ENCODE measurements at regions not wholly inside any gene's neighbourhood (a gene's known extent, or its start where the extent isn't known, plus 50 kb on each side); places are given as distances from the start of the nearest gene placed in this dataset.

- no peak for DNase-seq
Measured at GRCh38 chr10:129101232-129101980, 365.6 kb upstream of the MGMT start.

GRCh38 chr10:129102906-129103693 lies 363.9 kb upstream of the MGMT start:
- DNase-seq: no peak

- DNase-seq: no peak
Measured at GRCh38 chr10:129104266-129105045, 362.6 kb upstream of the MGMT start.

GRCh38 chr10:129105266-129105665 lies 361.8 kb upstream of the MGMT start:
- DNase-seq: no peak

GRCh38 chr10:129106314-129106713 lies 360.7 kb upstream of the MGMT start:
- no peak for DNase-seq

- DNase-seq: no peak
Measured at GRCh38 chr10:129107525-129107924, 359.5 kb upstream of the MGMT start.

GRCh38 chr10:129108378-129108777 lies 358.7 kb upstream of the MGMT start:
- DNase-seq: no peak

- no peak for DNase-seq
Measured at GRCh38 chr10:129108994-129109393, 358.0 kb upstream of the MGMT start.

GRCh38 chr10:129110780-129111179 lies 356.3 kb upstream of the MGMT start:
- DNase-seq: no peak

GRCh38 chr10:129111922-129112321 lies 355.1 kb upstream of the MGMT start:
- DNase-seq: no peak

- DNase-seq: no peak
Measured at GRCh38 chr10:129114588-129114987, 352.5 kb upstream of the MGMT start.

GRCh38 chr10:129116371-129116770 lies 350.7 kb upstream of the MGMT start:
- no peak for DNase-seq

- DNase-seq: no peak
Measured at GRCh38 chr10:129120441-129120840, 346.6 kb upstream of the MGMT start.

- no peak for DNase-seq
Measured at GRCh38 chr10:129122846-129123245, 344.2 kb upstream of the MGMT start.

- no peak for DNase-seq
Measured at GRCh38 chr10:129123428-129123827, 343.6 kb upstream of the MGMT start.

GRCh38 chr10:129126982-129127381 lies 340.1 kb upstream of the MGMT start:
- DNase-seq: no peak

- DNase-seq: peak; percentile 66
Measured at GRCh38 chr10:129131457-129132132, 335.4 kb upstream of the MGMT start.

GRCh38 chr10:129133856-129134255 lies 333.2 kb upstream of the MGMT start:
- no peak for DNase-seq

GRCh38 chr10:129134371-129134770 lies 332.7 kb upstream of the MGMT start:
- no peak for DNase-seq

- no peak for DNase-seq
Measured at GRCh38 chr10:129135624-129136023, 331.4 kb upstream of the MGMT start.

- no peak for DNase-seq
Measured at GRCh38 chr10:129136074-129136473, 331.0 kb upstream of the MGMT start.

GRCh38 chr10:129136951-129137350 lies 330.1 kb upstream of the MGMT start:
- no peak for DNase-seq

All from left hindlimb (tissue), 1 donor.